ENCODE measurements at regions not wholly inside any gene's neighbourhood (a gene's known extent, or its start where the extent isn't known, plus 50 kb on each side); places are given as distances from the start of the nearest gene placed in this dataset.
"Not testable (repeated sequence)": the region's sequence is repeated elsewhere in the genome, so short reads cannot be mapped to it uniquely, and the experiment has no call there.

DNA sequence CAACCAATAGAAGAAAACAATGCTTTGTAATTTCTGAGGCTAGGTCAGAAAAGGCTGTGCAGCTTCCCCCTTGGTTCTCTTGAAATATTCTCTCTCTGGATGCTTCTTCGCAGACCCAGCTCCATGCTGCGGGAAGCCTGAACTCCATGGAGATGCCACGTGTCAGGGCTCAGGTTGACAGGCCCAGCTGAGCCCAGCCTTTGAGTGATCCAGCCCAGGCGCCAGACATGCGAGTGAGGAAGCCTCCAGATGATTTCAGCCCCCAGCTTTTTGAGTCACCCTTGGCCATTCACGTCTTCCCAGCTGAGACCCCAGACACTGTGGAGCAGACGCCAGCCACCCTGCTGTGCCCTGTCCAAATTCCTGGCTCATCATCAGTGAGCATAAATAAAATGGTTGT lies 378.4 kb upstream of the NRP1 start:
- DNase-seq (ENCODE audit: low read depth in 2 of 3, low spot score in 2 of 3) = no peak

DNA sequence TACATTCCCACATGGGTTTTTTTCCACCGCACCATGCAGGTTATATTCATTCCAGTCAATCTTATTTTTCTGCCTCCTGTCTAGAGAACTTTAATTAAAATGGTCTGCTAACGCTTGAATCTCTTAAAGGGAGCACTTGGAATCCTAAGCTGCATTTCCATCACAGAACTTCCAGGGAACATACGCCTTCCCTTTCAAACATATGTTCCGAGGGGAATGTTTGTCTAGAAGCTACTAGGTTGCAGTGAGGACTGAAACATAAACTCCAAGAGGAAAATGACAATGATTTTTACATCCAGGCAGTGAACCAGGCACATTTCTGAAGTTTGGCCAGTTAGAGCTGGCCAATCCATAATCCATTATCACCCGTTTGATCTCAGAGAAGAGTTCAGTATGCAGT lies 375.5 kb upstream of the NRP1 start:
- DNase-seq (ENCODE audit: low read depth in 2 of 3, low spot score in 2 of 3) = no peak

DNA sequence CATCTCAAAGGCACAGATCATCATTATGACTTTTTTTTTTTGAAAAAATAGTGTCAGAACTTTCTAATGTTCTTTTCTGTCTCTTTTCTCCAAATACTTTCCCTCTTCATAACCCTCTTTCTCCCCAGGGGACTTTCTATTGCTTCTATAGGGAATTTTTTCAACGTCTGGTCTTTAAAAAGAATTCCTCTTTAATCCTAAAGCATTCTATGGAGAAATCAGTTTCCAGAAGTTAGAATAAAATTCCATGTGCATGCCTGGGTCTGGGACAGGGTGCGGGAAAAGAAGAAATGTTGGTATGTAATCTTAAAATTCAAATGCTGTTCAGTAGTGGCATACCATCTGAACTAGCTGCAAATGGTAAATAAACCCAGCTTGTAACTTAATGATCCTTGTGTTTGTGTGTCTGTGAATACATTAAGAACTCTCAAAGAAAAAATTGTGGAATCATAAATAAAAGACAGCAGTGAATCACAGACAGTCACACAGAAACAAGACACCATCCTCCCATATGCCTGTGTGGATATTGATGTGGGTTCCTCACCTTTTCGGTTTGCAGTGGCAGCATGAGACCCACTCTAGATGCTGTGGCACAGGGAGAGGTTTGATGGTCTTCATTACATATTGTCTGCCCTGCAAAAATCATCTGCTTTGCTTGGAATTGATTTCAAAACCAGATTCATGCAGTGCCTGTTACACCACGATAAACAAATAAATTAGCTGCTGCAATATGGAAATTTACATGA lies 374.7 kb upstream of the NRP1 start:
- no peak for DNase-seq (ENCODE audit: low read depth in 2 of 3, low spot score in 2 of 3)

DNA sequence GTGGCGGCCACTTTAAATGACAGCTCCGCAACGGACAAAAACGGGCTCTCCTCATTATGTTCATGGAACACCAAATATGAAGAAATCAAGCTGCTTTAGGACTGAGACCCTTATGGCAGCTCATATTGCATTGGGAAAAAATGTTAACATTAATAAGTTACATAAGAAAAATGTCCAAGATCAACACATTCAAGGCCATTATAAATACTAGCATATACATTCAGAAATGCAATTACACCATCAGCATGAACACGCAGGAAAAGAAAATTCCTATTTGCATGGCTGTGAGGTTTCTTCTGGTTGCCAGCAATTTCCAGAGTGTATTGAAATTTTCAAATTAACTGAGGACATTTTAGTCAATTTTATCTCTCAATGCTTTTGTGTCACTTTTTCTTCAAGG lies 374.1 kb upstream of the NRP1 start:
- DNase-seq (ENCODE audit: low read depth in 2 of 3, low spot score in 2 of 3) = no peak

- DNase-seq (ENCODE audit: low read depth in 2 of 3, low spot score in 2 of 3) = no peak
These were observed 372.3 kb upstream of the NRP1 start for GRCh38 chr10:33706746-33707145.

DNA sequence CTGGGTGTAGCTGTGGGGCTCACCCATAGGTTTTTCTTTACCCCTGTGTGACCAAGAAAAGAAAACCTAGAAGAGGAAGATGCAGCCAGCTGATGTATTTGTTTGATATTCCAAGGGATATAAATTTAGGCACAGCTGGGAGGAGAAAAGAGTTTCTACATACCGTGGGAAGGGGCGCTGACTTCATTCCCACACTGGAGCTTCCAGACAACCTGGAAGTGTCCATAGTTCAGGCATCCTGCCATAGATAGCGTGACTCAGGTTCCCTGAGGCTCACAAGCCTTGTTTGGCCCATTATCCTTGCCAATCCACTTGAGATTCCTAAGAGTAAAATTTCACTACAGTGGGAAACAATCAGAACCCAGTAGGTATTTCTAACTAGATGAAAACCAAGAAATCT lies 371.7 kb upstream of the NRP1 start:
- DNase-seq (ENCODE audit: low read depth in 2 of 3, low spot score in 2 of 3) = no peak

- DNase-seq (ENCODE audit: low read depth in 2 of 3, low spot score in 2 of 3) = no peak
These were observed 369.9 kb upstream of the NRP1 start for GRCh38 chr10:33704214-33704830.

DNA sequence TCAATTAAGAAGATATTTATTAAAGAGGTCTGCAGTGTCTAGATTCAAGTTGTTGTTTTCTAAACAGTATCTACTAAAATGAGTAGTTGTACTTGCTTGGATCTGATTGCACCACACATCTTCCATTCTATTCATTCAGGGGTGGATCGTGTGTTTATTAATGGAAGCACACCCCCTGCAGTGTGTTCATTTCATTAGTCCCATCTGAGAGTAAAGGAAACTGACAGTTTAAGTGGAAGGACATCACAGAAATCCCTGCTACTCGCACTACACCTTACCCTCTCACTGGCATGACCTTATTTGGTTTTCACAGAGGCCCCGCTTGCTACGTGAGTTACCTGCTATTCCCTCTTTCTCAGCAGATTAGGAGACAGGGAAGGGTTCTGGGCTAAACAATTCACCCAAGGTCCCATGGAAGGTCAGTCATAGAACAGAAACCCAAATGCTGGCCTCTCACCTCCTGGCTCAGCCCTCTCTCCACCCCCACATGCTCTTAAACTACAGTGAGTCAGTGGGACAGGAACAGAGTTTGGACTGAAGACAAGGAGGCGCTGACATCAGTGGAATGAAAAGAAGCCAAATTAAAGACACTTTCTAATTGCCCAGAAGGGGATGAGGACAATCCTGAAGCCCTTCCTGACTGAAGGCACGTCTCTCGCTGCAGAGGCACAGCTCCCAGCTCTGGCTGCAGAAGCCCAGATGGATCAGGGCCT lies 369.2 kb upstream of the NRP1 start:
- DNase-seq (ENCODE audit: low read depth in 2 of 3, low spot score in 2 of 3) = no peak

GRCh38 chr10:33698033-33698432 lies 363.6 kb upstream of the NRP1 start:
- no peak for DNase-seq (ENCODE audit: low read depth in 2 of 3, low spot score in 2 of 3)

GRCh38 chr10:33697016-33697415 lies 362.5 kb upstream of the NRP1 start:
- DNase-seq (ENCODE audit: low read depth in 2 of 3, low spot score in 2 of 3) = no peak

DNA sequence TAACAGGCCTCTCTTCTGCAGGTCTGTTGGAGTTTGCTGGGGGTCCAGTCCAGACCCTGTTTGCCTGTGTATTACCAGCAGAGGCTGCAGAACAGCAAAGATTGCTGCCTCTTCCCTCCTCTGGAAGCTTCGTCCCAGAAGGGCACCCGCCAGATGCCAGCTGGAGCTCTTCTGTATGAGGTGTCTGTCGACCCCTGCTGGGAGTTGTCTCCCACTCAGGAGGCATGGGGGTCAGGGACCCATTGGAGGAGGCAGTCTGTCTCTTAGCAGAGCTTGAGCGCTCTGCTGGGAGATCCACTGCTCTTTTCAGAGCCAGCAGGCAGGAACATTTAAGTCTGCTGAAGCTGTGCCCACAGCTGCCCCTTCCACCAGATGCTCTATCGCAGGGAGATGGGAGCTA lies 361.1 kb upstream of the NRP1 start:
- no peak for DNase-seq (ENCODE audit: low read depth in 2 of 3, low spot score in 2 of 3)

DNA sequence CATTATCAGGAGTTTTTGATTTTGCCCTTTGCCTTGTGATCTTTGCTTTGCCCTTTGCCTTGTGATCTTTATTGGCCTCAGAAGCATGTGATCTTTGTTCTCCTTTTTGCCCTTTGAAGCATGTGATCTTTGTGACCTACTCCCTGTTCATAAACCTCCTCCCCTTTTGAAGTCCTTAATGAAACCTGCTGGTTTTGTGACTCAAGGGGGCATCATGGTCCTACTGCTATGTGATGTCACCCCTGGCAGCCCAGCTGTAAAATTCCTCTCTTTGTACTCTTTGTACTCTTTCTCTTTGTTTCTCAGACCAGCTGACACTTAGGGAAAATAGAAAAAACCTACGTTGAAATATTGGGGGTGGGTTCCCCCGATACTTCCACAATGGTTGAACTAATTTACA lies 356.1 kb upstream of the NRP1 start:
- not testable (repeated sequence) for DNase-seq (ENCODE audit: low read depth in 2 of 3, low spot score in 2 of 3)

DNA sequence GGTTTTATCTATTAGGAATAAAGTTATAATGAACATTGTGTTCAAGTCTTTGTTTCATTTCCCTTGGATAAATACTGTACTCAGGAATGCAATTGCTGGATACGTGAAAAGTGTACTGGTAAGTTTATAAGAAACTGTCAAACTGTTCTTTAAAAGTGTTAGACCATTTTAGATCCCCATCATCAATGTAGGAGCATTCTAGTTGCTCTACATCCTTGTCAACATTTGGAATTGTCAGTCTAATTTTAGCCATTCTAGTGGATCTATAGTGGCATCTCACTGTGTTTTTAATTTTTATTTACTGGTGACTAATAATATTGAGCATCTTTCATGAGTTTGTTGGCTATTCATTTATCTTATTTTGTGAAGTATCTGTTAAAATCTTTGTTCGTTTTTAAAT lies 354.0 kb upstream of the NRP1 start:
- DNase-seq (ENCODE audit: low read depth in 2 of 3, low spot score in 2 of 3) = no peak

- no peak for DNase-seq (ENCODE audit: low read depth in 2 of 3, low spot score in 2 of 3)
These were observed 349.7 kb upstream of the NRP1 start for GRCh38 chr10:33684211-33684611.

- no peak for DNase-seq (ENCODE audit: low read depth in 2 of 3, low spot score in 2 of 3)
These were observed 347.1 kb upstream of the NRP1 start for GRCh38 chr10:33681595-33681994.

DNA sequence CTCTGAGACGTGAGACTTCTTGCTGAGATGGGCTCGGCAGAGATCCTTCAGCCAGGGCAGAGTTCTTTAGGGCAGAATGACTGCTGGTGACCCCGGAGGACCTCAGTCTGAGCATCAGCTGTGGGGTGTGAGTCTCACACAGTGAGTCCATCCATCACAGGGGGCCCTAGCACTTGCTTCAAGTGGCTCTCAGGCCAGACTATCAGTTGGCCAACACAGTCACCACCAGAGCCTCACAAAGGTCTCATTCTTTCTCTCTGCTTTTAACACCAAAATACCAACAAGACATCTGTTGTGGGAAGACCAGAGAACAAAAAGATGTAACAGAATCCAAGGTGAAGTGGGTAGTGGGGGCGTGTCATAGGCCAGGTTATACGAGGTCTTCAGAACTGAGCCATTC lies 345.6 kb upstream of the NRP1 start:
- no peak for DNase-seq (ENCODE audit: low read depth in 2 of 3, low spot score in 2 of 3)

- DNase-seq (ENCODE audit: low read depth in 2 of 3, low spot score in 2 of 3) = no peak
These were observed 342.3 kb upstream of the NRP1 start for GRCh38 chr10:33676606-33677339.

- no peak for DNase-seq (ENCODE audit: low read depth in 2 of 3, low spot score in 2 of 3)
These were observed 340.6 kb upstream of the NRP1 start for GRCh38 chr10:33674986-33675599.

DNA sequence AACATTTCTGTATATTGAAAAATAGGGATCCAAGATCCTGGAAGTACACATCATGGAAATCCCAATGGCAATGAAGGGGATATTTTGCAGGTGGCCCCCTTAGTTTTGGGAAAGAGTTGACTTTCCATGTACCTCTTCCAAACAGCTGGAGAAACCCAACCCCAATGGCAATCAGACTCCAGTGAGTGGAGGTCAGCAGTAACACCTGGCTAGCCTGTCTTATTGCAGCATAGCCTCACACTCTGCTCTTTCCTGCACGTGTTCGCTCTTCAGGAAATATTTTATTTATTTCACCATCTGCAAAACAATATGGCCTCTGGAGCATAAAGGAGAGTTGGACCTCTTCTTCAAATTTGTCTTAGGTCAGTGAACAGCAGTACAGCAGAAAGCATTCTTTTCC lies 340.0 kb upstream of the NRP1 start:
- DNase-seq (ENCODE audit: low read depth in 2 of 3, low spot score in 2 of 3) = no peak

- no peak for DNase-seq (ENCODE audit: low read depth in 2 of 3, low spot score in 2 of 3)
These were observed 339.5 kb upstream of the NRP1 start for GRCh38 chr10:33673839-33674415.

DNA sequence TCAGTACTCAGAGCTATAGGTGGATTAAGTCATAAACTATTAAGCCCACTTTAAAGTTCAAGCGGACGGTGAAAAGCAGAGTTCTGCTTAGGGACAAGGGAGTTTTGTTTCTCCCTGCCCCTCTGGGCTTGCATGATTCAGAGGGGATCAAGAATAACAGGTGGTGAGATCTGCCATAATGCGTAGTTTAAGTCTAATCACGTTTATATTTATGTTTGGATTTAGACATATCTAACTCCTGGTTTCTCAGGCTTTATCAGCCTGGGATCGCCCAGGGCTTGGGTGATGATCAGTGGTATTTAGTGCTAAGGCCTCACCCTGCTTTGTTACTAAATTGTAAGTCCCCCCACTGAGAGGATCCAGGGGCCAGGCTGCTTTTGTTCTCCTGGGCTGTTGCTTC lies 335.4 kb upstream of the NRP1 start:
- no peak for DNase-seq (ENCODE audit: low read depth in 2 of 3, low spot score in 2 of 3)
